ENCODE measurements at regions not wholly inside any gene's neighbourhood (a gene's known extent, or its start where the extent isn't known, plus 50 kb on each side); places are given as distances from the start of the nearest gene placed in this dataset.

- no peak for TF ChIP-seq EP300 (IDR thresholded peaks at IDR 0.05; ENCODE audit: low read depth)
- TF ChIP-seq, protein P1, sequence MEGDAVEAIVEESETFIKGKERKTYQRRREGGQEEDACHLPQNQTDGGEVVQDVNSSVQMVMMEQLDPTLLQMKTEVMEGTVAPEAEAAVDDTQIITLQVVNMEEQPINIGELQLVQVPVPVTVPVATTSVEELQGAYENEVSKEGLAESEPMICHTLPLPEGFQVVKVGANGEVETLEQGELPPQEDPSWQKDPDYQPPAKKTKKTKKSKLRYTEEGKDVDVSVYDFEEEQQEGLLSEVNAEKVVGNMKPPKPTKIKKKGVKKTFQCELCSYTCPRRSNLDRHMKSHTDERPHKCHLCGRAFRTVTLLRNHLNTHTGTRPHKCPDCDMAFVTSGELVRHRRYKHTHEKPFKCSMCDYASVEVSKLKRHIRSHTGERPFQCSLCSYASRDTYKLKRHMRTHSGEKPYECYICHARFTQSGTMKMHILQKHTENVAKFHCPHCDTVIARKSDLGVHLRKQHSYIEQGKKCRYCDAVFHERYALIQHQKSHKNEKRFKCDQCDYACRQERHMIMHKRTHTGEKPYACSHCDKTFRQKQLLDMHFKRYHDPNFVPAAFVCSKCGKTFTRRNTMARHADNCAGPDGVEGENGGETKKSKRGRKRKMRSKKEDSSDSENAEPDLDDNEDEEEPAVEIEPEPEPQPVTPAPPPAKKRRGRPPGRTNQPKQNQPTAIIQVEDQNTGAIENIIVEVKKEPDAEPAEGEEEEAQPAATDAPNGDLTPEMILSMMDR (IDR thresholded peaks at IDR 0.05) = no peak
These were observed 169.2 kb downstream of the SHOX start for GRCh38 chrX:799808-800207.
